Chondrocyte (in vitro differentiated cells): ENCODE measurements at regions not wholly inside any gene's neighbourhood (a gene's known extent, or its start where the extent isn't known, plus 50 kb on each side); places are given as distances from the start of the nearest gene placed in this dataset.
A peak's percentile ranks its signal among the peaks of the same experiment; 100 is the strongest.

Source experiments
- DNase-seq: peaks from one replicate; pipeline ENCODE4 v3.0.0; 2021; ENCODE audit warnings: mixed read lengths, low spot score
- H3K27ac Mint-ChIP-seq: one replicate; pipeline ENCODE4 v1.8.0; 2021; ENCODE audit warnings: mild to moderate bottlenecking, moderate library complexity, mixed read lengths; ENCODE audit not compliant: unreplicated experiment
- H3K27me3 Mint-ChIP-seq: 2 replicates; pipeline ENCODE4 v1.8.0; 2021; ENCODE audit warnings: low read depth, mixed read lengths
- H3K36me3 Mint-ChIP-seq: 2 replicates; pipeline ENCODE4 v1.8.0; 2021; ENCODE audit warnings: low read depth, mixed read lengths
- H3K4me1 Mint-ChIP-seq: 2 replicates; pipeline ENCODE4 v1.8.0; 2021; ENCODE audit warnings: low read depth, mild to moderate bottlenecking, mixed read lengths
- H3K4me3 Mint-ChIP-seq: one replicate; pipeline ENCODE4 v1.8.0; 2021; ENCODE audit warnings: mild to moderate bottlenecking, moderate library complexity, mixed read lengths; ENCODE audit not compliant: unreplicated experiment
- H3K9me3 Mint-ChIP-seq: 2 replicates; pipeline ENCODE4 v1.8.0; 2021; ENCODE audit warnings: low read depth, mixed read lengths
- CTCF ChIP-seq: fragments of 200-600 bp; sonication (generic); IDR thresholded peaks from 2 replicates; pipeline ENCODE4 v1.5.0; 2021; ENCODE audit warnings: antibody characterized with exemption, mild to moderate bottlenecking, moderate library complexity

- Mint-ChIP-seq H3K36me3 (no peaks in the 10 kb centered on the region), H3K27ac (no peak overlapping the region), H3K4me3 (no peak overlapping the region), H3K9me3 (no peaks in the 10 kb centered on the region), H3K27me3 (peaks cover 9% of the 10 kb centered on the region), H3K4me1 (no peaks in the 10 kb centered on the region)
- no peak for DNase-seq
- TF ChIP-seq CTCF, result no peak
Measured at GRCh38 chr22:17281026-17281425, 61.8 kb upstream of the ADA2 start.

- H3K36me3 Mint-ChIP-seq, result no peaks in the 10 kb centered on the region
- no peak for TF ChIP-seq CTCF
- H3K4me1 Mint-ChIP-seq, result no peaks in the 10 kb centered on the region
- H3K9me3 Mint-ChIP-seq, result no peaks in the 10 kb centered on the region
- H3K27ac Mint-ChIP-seq, result no peak overlapping the region
- peak; percentile 53 for DNase-seq
- H3K4me3 Mint-ChIP-seq, result no peak overlapping the region
- peaks cover 4% of the 10 kb centered on the region for H3K27me3 Mint-ChIP-seq
Measured at GRCh38 chr22:17272511-17272991, 53.3 kb upstream of the ADA2 start.

GRCh38 chr22:17271711-17272451 lies 52.6 kb upstream of the ADA2 start:
- DNase-seq, result no peak
- Mint-ChIP-seq H3K27ac (no peak overlapping the region), H3K4me1 (peaks cover 3% of the 10 kb centered on the region), H3K27me3 (peaks cover 4% of the 10 kb centered on the region), H3K36me3 (no peaks in the 10 kb centered on the region), H3K9me3 (no peaks in the 10 kb centered on the region), H3K4me3 (no peak overlapping the region)
- TF ChIP-seq CTCF, result peak; percentile 17

- DNase-seq, result no peak
- Mint-ChIP-seq H3K9me3 (no peaks in the 10 kb centered on the region), H3K27me3 (peaks cover 4% of the 10 kb centered on the region), H3K4me3 (no peak overlapping the region), H3K36me3 (no peaks in the 10 kb centered on the region), H3K4me1 (peaks cover 24% of the 10 kb centered on the region), H3K27ac (no peak overlapping the region)
- TF ChIP-seq CTCF, result no peak
Measured at GRCh38 chr22:17269607-17270261, 50.5 kb upstream of the ADA2 start.

- no peak for TF ChIP-seq CTCF
- no peak for DNase-seq
- no peak overlapping the region for H3K27ac Mint-ChIP-seq
- H3K4me1 Mint-ChIP-seq, result peaks cover 29% of the 10 kb centered on the region
- H3K9me3 Mint-ChIP-seq, result no peaks in the 10 kb centered on the region
- H3K36me3 Mint-ChIP-seq, result no peaks in the 10 kb centered on the region
- no peak overlapping the region for H3K4me3 Mint-ChIP-seq
- peaks cover 4% of the 10 kb centered on the region for H3K27me3 Mint-ChIP-seq
Measured at GRCh38 chr22:17269224-17269606, 50.0 kb upstream of the ADA2 start.
